GM19240 (cell line): ENCODE measurements at regions not wholly inside any gene's neighbourhood (a gene's known extent, or its start where the extent isn't known, plus 50 kb on each side); places are given as distances from the start of the nearest gene placed in this dataset.
"Not testable (repeated sequence)": the region's sequence is repeated elsewhere in the genome, so short reads cannot be mapped to it uniquely, and the experiment has no call there.

Experiments
- DNase-seq: peaks from one replicate; pipeline ENCODE4 v3.0.0; 2011; ENCODE audit warnings: low spot score; ENCODE audit not compliant: insufficient read length

- no peak for DNase-seq
Measured at GRCh38 chr1:34367954-34368353, 191.2 kb downstream of the C1orf94 start.

- DNase-seq: no peak
Measured at GRCh38 chr1:34369701-34370455, 193.2 kb downstream of the C1orf94 start.

- no peak for DNase-seq
Measured at GRCh38 chr1:34370748-34371147, 194.0 kb downstream of the C1orf94 start.

- not testable (repeated sequence) for DNase-seq
Measured at GRCh38 chr1:34371179-34371578, 194.5 kb downstream of the C1orf94 start.

- no peak for DNase-seq
Measured at GRCh38 chr1:34371829-34372532, 195.3 kb downstream of the C1orf94 start.

GRCh38 chr1:34372891-34373290 lies 196.2 kb downstream of the C1orf94 start:
- DNase-seq: no peak

GRCh38 chr1:34373912-34374311 lies 197.2 kb downstream of the C1orf94 start:
- DNase-seq: no peak

- no peak for DNase-seq
Measured at GRCh38 chr1:34376531-34376930, 199.8 kb downstream of the C1orf94 start.

- DNase-seq: no peak
Measured at GRCh38 chr1:34378968-34379856, 202.5 kb downstream of the C1orf94 start.

- DNase-seq: no peak
Measured at GRCh38 chr1:34379911-34380310, 203.2 kb downstream of the C1orf94 start.

- DNase-seq: no peak
Measured at GRCh38 chr1:34380526-34381124, 203.9 kb downstream of the C1orf94 start.

- DNase-seq: no peak
Measured at GRCh38 chr1:34389974-34390373, 213.3 kb downstream of the C1orf94 start.

- DNase-seq: no peak
Measured at GRCh38 chr1:34396042-34396441, 219.3 kb downstream of the C1orf94 start.

GRCh38 chr1:34398241-34398915 lies 221.7 kb downstream of the C1orf94 start:
- no peak for DNase-seq

- no peak for DNase-seq
Measured at GRCh38 chr1:34398916-34399275, 222.2 kb downstream of the C1orf94 start.

- DNase-seq: no peak
Measured at GRCh38 chr1:34400675-34401074, 224.0 kb downstream of the C1orf94 start.

- DNase-seq: no peak
Measured at GRCh38 chr1:34403156-34403555, 226.4 kb downstream of the C1orf94 start.

GRCh38 chr1:34404804-34405203 lies 228.1 kb downstream of the C1orf94 start:
- no peak for DNase-seq

- no peak for DNase-seq
Measured at GRCh38 chr1:34405266-34405959, 228.7 kb downstream of the C1orf94 start.

- no peak for DNase-seq
Measured at GRCh38 chr1:34406377-34406776, 229.7 kb downstream of the C1orf94 start.
